Colonic mucosa (tissue), 4 donors: ENCODE measurements at regions not wholly inside any gene's neighbourhood (a gene's known extent, or its start where the extent isn't known, plus 50 kb on each side); places are given as distances from the start of the nearest gene placed in this dataset.

Experiments
- DNase-seq: peaks from one replicate; pipeline ENCODE4 v3.0.0-alpha.2; 2020
- H3K27ac ChIP-seq: fragments of 200-600 bp; one replicate; pipeline ENCODE4 v1.8.0; 2021
- H3K27me3 ChIP-seq: fragments of 200-600 bp; one replicate; pipeline ENCODE4 v1.8.0; 2021
- H3K36me3 ChIP-seq: fragments of 200-600 bp; one replicate; pipeline ENCODE4 v1.8.0; 2021
- H3K4me1 ChIP-seq: fragments of 200-600 bp; one replicate; pipeline ENCODE4 v1.8.0; 2021; ENCODE audit warnings: mild to moderate bottlenecking
- H3K4me3 ChIP-seq: fragments of 200-600 bp; one replicate; pipeline ENCODE4 v1.8.0; 2021
- H3K9ac ChIP-seq, 2 donors: one replicate each; pipeline ENCODE4 v1.7.0; 2013; ENCODE audit warnings: control low read depth in 2 of 2, low read depth in 2 of 2, low read length in 2 of 2
- H3K9me3 ChIP-seq: fragments of 200-600 bp; one replicate; pipeline ENCODE4 v1.8.0; 2021
- intact Hi-C: fragments of 100-400 bp; cut with DNase I; formaldehyde crosslinking; loops from one replicate; pipeline ENCODE4 v1.14.1; 2022
- TF ChIP-seq, protein P1 (sequence below): fragments of 200-600 bp; IDR thresholded peaks from one replicate; pipeline ENCODE4 v1.8.0; 2022; ENCODE audit warnings: antibody characterized with exemption, mild to moderate bottlenecking
- donor health status: healthy.
- donor health status: DM: no; HTN: no; CAD: no.
- donor health status: DM: no; HTN: no; CAD: no.

DNA sequence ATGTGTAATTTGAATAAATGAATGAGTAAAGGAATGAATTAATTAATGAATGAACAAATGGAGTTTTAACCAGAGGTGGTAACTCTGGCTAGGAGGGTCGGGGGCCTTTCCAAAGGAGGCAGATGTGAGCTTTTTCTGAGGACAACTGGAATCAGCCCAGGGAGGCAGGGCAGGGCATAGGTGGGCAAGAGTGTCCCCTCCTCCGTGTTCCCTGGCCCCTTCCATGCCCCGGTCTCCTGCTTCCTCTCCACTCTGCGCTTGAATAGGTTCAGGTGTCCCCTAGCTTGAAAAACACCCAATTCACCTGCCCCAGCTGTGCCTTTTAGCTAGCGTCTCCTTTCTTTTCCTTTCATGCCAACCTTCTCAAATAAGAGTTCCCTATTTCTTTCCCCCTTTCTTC is 473.1 kb downstream of the CDH26 start:
- intact Hi-C loops = no loop called here
- no peaks in the 10 kb centered on the region for H3K27me3 ChIP-seq
- no peak overlapping the region for H3K27ac ChIP-seq
- no peaks in the 10 kb centered on the region for H3K9me3 ChIP-seq
- H3K4me1 ChIP-seq = no peaks in the 10 kb centered on the region
- H3K9ac ChIP-seq = no peak overlapping the region
- TF ChIP-seq, protein P1, sequence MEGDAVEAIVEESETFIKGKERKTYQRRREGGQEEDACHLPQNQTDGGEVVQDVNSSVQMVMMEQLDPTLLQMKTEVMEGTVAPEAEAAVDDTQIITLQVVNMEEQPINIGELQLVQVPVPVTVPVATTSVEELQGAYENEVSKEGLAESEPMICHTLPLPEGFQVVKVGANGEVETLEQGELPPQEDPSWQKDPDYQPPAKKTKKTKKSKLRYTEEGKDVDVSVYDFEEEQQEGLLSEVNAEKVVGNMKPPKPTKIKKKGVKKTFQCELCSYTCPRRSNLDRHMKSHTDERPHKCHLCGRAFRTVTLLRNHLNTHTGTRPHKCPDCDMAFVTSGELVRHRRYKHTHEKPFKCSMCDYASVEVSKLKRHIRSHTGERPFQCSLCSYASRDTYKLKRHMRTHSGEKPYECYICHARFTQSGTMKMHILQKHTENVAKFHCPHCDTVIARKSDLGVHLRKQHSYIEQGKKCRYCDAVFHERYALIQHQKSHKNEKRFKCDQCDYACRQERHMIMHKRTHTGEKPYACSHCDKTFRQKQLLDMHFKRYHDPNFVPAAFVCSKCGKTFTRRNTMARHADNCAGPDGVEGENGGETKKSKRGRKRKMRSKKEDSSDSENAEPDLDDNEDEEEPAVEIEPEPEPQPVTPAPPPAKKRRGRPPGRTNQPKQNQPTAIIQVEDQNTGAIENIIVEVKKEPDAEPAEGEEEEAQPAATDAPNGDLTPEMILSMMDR = no peak
- DNase-seq = no peak
- no peak overlapping the region for H3K4me3 ChIP-seq
- H3K36me3 ChIP-seq = no peaks in the 10 kb centered on the region

DNA sequence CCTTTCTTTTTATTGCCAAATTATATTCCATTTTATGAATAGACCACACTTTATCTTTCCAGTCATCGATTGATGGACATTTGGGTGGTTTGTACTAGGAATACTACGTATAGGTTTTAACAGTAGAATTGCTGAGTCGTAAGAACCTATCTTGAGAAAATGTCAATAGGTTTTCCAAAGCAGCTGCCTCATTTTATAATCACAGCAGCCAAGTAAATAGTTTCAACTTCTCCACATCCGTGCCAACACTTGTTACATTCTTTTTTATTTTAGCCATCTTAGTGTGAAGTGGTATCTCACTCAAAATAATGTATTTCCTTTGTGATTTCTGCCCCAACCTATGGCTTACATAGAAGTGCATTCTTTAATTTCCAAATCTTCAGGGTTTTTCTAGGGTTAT is 479.2 kb downstream of the CDH26 start:
- no peak for DNase-seq
- Histone ChIP-seq H3K4me1 (no peaks in the 10 kb centered on the region), H3K9ac (no peak overlapping the region), H3K27ac (no peak overlapping the region), H3K27me3 (no peaks in the 10 kb centered on the region), H3K4me3 (no peak overlapping the region), H3K36me3 (no peaks in the 10 kb centered on the region), H3K9me3 (no peaks in the 10 kb centered on the region)
- TF ChIP-seq, protein P1 = no peak
- intact Hi-C loops = no loop called here

DNA sequence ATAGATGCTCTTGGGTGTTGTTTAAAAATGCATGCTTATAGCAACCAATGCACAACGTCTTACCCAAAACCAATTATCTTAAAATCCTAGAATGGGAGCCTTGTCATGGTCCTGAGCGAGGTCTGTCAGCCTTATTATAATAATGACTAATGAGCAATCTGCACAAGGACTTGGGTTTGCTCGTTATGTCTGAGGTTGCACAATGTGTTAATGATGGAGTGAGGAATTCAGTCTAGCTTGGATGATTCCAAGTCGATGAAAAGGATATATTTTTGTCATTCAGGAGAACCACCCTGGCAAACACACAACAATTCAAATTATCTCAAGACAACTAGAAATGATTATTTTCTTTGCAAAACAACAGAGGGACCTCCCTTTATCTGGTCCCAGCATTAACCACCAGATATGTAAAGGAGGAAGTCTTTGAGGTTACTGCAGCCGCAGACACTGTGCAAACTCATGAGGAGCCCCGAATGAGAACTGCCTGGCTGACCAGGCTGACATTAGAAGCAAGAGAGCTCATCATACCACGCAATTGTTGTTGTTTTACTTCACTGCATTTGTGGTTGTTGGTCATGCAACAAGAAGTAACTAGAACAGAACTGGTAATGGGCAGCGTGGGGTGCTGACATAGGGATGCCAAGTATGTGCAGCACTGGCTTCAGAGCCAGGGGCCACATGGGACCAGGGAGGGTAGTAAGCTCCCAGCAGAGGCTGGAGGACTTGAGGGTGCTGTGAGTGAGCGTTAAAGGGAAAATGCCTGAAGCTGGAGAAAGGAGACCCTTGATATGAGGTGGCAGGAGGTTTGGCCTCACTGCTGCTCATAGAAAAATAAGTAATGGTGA is 488.3 kb downstream of the CDH26 start:
- TF ChIP-seq, protein P1 = no peak
- H3K27me3 ChIP-seq = no peaks in the 10 kb centered on the region
- no peak for DNase-seq
- no peaks in the 10 kb centered on the region for H3K36me3 ChIP-seq
- H3K9me3 ChIP-seq = no peaks in the 10 kb centered on the region
- H3K27ac ChIP-seq = no peak overlapping the region
- intact Hi-C loops = no loop called here
- H3K4me3 ChIP-seq = no peak overlapping the region
- H3K4me1 ChIP-seq = no peaks in the 10 kb centered on the region
- no peak overlapping the region for H3K9ac ChIP-seq

DNA sequence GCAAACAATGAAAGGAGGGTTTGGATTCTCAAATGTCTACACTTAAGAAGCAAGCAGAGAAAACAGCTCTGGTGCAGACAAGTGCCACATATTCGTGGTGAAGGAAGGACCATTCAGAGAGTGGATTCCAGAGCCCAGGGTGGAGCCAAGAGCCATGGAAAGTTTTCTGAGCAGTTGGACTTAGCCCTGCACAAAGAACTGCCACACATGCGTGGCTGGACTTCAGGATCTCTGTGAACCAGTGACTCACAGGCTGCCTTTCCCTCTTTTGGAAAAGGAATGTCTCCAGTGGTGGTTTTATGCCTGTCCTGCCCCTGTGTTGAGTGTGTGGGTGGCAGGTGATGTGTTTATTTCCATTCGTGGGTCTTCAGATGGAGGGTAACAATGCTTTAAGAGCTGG is 489.5 kb downstream of the CDH26 start:
- Histone ChIP-seq H3K4me1 (no peaks in the 10 kb centered on the region), H3K9me3 (no peaks in the 10 kb centered on the region), H3K27me3 (no peaks in the 10 kb centered on the region), H3K9ac (no peak overlapping the region), H3K27ac (no peak overlapping the region), H3K36me3 (no peaks in the 10 kb centered on the region), H3K4me3 (no peak overlapping the region)
- intact Hi-C loops = no loop called here
- DNase-seq = no peak
- TF ChIP-seq, protein P1 = no peak

DNA sequence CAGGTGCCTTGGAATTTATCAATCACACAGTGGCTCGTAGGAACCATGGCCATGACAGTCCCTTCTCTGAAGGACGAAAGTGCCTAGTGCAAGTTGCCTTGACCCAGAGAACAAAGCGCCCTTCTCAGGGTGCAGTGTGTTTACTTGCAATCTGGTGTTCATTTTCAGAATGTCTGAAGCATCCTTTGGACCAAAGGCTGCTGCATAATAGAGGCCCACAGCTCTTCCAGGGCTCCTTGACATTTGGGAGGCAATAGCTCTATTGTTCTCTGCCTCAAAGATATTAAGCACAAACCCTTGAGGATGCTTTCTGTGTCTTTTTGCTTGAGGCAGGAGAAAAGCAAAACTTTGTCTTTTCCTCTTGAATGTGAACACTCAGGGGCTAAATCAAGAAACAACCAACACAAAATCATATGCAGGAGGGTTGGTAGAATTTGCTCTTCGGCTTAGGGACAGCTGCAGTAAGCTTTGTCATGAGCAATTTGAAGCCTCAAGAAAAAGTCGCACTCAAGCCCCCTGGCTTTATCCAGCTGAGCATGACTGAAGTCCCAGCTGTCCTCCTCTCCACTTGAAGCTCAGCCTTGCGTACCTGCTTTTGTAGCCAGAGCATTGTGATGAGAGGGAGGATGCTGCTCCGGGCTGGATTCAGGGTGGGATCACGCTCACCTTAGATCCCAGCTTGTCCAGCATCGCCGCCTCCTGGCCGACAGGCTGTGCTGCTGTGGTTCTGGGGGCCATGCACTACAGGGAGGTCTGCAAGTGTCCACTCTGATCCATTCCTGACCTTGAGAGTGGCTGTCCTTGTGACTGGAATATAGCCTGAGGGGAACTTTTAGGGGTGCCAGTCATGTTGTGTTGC is 495.4 kb downstream of the CDH26 start:
- no peaks in the 10 kb centered on the region for H3K27me3 ChIP-seq
- H3K36me3 ChIP-seq = no peaks in the 10 kb centered on the region
- no peak for DNase-seq
- H3K27ac ChIP-seq = no peak overlapping the region
- intact Hi-C loops = no loop called here
- TF ChIP-seq, protein P1 = no peak
- H3K4me1 ChIP-seq = no peaks in the 10 kb centered on the region
- no peaks in the 10 kb centered on the region for H3K9me3 ChIP-seq
- H3K4me3 ChIP-seq = no peak overlapping the region
- H3K9ac ChIP-seq = no peak overlapping the region
